ENCODE measurements at regions not wholly inside any gene's neighbourhood (a gene's known extent, or its start where the extent isn't known, plus 50 kb on each side); places are given as distances from the start of the nearest gene placed in this dataset.

DNA sequence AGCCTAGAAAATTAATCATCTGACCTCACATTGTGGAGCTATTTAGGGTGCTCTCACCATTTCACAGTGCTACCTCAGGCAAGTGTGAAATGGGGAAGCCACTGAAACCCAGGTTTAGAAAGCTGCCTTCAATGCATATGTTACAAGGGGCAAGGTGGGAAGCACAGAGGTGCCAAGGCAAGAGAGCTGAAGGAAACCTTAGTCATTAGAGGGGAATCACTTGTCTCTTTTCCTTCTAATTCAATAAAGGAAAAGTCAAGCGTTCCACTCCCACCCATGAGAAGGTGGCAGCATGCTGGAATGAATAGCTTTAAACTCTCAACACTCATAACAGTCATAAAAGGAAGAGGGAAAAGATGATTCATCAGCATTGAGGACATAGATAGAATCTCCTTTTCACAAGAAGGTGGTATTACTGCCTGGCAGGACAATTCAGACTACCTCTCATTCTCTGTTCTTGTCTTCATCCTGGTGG is 251.9 kb upstream of the IRAK1BP1 start:
- no peaks in the 10 kb centered on the region for H3K4me1 ChIP-seq (ENCODE audit: control insufficient read depth, insufficient read depth, low read length)
- no peak overlapping the region for H3K4me3 ChIP-seq (ENCODE audit: low read depth in 2 of 2, low read length in 2 of 2)
- no TSS peak for BruUV-seq (replicated peaks)
- H3K9me3 ChIP-seq (ENCODE audit: control insufficient read depth, insufficient read depth, low read depth, low read length) = no peaks in the 10 kb centered on the region
- H3K27me3 ChIP-seq (ENCODE audit: control insufficient read depth, insufficient read depth, low read length) = no peaks in the 10 kb centered on the region
- in situ Hi-C loops (cut with HindIII; ENCODE audit: low pct_unique_long_range_greater_than_20kb, low sequenced_read_pairs) = no loop called here
- H3K36me3 ChIP-seq (ENCODE audit: control insufficient read depth, insufficient read depth, low read length) = no peaks in the 10 kb centered on the region
- DNase-seq (ENCODE audit: low read depth, low spot score) (no peak), ATAC-seq (no peak)
- no peak overlapping the region for H3K27ac ChIP-seq (ENCODE audit: low read length)
- ChIA-PET POLR2A (no interaction called here), CTCF (no interaction called here)
- TF ChIP-seq, protein P1, sequence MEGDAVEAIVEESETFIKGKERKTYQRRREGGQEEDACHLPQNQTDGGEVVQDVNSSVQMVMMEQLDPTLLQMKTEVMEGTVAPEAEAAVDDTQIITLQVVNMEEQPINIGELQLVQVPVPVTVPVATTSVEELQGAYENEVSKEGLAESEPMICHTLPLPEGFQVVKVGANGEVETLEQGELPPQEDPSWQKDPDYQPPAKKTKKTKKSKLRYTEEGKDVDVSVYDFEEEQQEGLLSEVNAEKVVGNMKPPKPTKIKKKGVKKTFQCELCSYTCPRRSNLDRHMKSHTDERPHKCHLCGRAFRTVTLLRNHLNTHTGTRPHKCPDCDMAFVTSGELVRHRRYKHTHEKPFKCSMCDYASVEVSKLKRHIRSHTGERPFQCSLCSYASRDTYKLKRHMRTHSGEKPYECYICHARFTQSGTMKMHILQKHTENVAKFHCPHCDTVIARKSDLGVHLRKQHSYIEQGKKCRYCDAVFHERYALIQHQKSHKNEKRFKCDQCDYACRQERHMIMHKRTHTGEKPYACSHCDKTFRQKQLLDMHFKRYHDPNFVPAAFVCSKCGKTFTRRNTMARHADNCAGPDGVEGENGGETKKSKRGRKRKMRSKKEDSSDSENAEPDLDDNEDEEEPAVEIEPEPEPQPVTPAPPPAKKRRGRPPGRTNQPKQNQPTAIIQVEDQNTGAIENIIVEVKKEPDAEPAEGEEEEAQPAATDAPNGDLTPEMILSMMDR (IDR thresholded peaks at IDR 0.05) = no peak
- TF ChIP-seq POLR2AphosphoS5 (IDR thresholded peaks at IDR 0.05; ENCODE audit: low read depth, low read length) (no peak), TCF7L2 (IDR thresholded peaks at IDR 0.05; ENCODE audit: low read depth, low read length) (no peak), SIN3A (IDR thresholded peaks at IDR 0.05; ENCODE audit: borderline replicate concordance, insufficient read depth, low read depth, low read length) (no peak)
- TF ChIP-seq, protein P2, sequence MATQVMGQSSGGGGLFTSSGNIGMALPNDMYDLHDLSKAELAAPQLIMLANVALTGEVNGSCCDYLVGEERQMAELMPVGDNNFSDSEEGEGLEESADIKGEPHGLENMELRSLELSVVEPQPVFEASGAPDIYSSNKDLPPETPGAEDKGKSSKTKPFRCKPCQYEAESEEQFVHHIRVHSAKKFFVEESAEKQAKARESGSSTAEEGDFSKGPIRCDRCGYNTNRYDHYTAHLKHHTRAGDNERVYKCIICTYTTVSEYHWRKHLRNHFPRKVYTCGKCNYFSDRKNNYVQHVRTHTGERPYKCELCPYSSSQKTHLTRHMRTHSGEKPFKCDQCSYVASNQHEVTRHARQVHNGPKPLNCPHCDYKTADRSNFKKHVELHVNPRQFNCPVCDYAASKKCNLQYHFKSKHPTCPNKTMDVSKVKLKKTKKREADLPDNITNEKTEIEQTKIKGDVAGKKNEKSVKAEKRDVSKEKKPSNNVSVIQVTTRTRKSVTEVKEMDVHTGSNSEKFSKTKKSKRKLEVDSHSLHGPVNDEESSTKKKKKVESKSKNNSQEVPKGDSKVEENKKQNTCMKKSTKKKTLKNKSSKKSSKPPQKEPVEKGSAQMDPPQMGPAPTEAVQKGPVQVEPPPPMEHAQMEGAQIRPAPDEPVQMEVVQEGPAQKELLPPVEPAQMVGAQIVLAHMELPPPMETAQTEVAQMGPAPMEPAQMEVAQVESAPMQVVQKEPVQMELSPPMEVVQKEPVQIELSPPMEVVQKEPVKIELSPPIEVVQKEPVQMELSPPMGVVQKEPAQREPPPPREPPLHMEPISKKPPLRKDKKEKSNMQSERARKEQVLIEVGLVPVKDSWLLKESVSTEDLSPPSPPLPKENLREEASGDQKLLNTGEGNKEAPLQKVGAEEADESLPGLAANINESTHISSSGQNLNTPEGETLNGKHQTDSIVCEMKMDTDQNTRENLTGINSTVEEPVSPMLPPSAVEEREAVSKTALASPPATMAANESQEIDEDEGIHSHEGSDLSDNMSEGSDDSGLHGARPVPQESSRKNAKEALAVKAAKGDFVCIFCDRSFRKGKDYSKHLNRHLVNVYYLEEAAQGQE (IDR thresholded peaks at IDR 0.05; ENCODE audit: insufficient read depth in 1 of 2, low read depth in 2 of 2, low read length in 1 of 2) = no peak
- intact Hi-C loops (cut with micrococcal nuclease; ENCODE audit: unreplicated experiment) = no loop called here

DNA sequence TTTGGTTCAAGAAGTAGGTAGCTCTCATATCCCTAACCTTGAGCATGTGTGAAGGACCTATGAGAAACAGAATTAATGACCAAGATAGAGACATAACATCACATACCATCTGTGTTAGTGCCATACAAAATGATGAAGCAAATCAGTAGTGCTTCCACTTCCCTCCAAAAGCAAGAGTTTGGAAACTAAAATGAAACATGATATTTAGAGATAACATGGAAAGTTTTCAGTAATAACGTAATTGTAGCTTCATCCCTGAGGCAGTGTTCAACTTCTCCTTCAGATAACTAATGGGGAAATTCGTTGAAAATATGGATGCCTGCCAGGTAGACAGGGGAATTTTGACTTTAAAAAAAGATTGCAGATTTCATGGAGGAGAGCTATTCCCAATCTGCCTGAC is 248.4 kb upstream of the IRAK1BP1 start:
- no peak overlapping the region for H3K4me3 ChIP-seq (ENCODE audit: low read depth in 2 of 2, low read length in 2 of 2)
- no TSS peak for BruUV-seq (replicated peaks)
- no peaks in the 10 kb centered on the region for H3K36me3 ChIP-seq (ENCODE audit: control insufficient read depth, insufficient read depth, low read length)
- no peaks in the 10 kb centered on the region for H3K9me3 ChIP-seq (ENCODE audit: control insufficient read depth, insufficient read depth, low read depth, low read length)
- intact Hi-C loops (cut with micrococcal nuclease; ENCODE audit: unreplicated experiment) = no loop called here
- H3K27me3 ChIP-seq (ENCODE audit: control insufficient read depth, insufficient read depth, low read length) = no peaks in the 10 kb centered on the region
- ChIA-PET POLR2A (no interaction called here), CTCF (no interaction called here)
- H3K27ac ChIP-seq (ENCODE audit: low read length) = no peak overlapping the region
- TF ChIP-seq, protein P1 (IDR thresholded peaks at IDR 0.05) = no peak
- TF ChIP-seq TCF7L2 (IDR thresholded peaks at IDR 0.05; ENCODE audit: low read depth, low read length) (no peak), POLR2AphosphoS5 (IDR thresholded peaks at IDR 0.05; ENCODE audit: low read depth, low read length) (no peak), SIN3A (IDR thresholded peaks at IDR 0.05; ENCODE audit: borderline replicate concordance, insufficient read depth, low read depth, low read length) (no peak)
- TF ChIP-seq, protein P2 (IDR thresholded peaks at IDR 0.05; ENCODE audit: insufficient read depth in 1 of 2, low read depth in 2 of 2, low read length in 1 of 2) = no peak
- DNase-seq (ENCODE audit: low read depth, low spot score) (no peak), ATAC-seq (no peak)
- in situ Hi-C loops (cut with HindIII; ENCODE audit: low pct_unique_long_range_greater_than_20kb, low sequenced_read_pairs) = no loop called here
- no peaks in the 10 kb centered on the region for H3K4me1 ChIP-seq (ENCODE audit: control insufficient read depth, insufficient read depth, low read length)

Measured in Panc1 (cell line).